ENCODE measurements at regions not wholly inside any gene's neighbourhood (a gene's known extent, or its start where the extent isn't known, plus 50 kb on each side); places are given as distances from the start of the nearest gene placed in this dataset.

- no peak for TF ChIP-seq CTCF (conservative IDR thresholded peaks at IDR 0.05; ENCODE audit: low read length)
- H3K4me3 ChIP-seq (ENCODE audit: low read length), result no peak overlapping the region
- no peak for DNase-seq (ENCODE audit: low read depth)
Observed at GRCh38 chr10:37576154-37576553, 281.3 kb downstream of the ZNF248 start.

GRCh38 chr10:37572206-37572605, 285.2 kb downstream of the ZNF248 start:
- TF ChIP-seq CTCF (conservative IDR thresholded peaks at IDR 0.05; ENCODE audit: low read length), result no peak

GRCh38 chr10:37566332-37566731, 291.1 kb downstream of the ZNF248 start:
- no peak for DNase-seq (ENCODE audit: low read depth)

More at GRCh38 chr10:37572206-37572605, 285.2 kb downstream of the ZNF248 start:
- H3K4me3 ChIP-seq (ENCODE audit: low read length), result no peak overlapping the region
- no peak for DNase-seq (ENCODE audit: low read depth)

GRCh38 chr10:37563715-37564108, 293.7 kb downstream of the ZNF248 start:
- DNase-seq (ENCODE audit: low read depth), result no peak
- no peak for TF ChIP-seq CTCF (conservative IDR thresholded peaks at IDR 0.05; ENCODE audit: low read length)
- H3K4me3 ChIP-seq (ENCODE audit: low read length), result no peak overlapping the region

More at GRCh38 chr10:37566332-37566731, 291.1 kb downstream of the ZNF248 start:
- H3K4me3 ChIP-seq (ENCODE audit: low read length), result no peak overlapping the region
- TF ChIP-seq CTCF (conservative IDR thresholded peaks at IDR 0.05; ENCODE audit: low read length), result no peak

GRCh38 chr10:37563107-37563714, 294.2 kb downstream of the ZNF248 start:
- TF ChIP-seq CTCF (conservative IDR thresholded peaks at IDR 0.05; ENCODE audit: low read length), result no peak
- no peak overlapping the region for H3K4me3 ChIP-seq (ENCODE audit: low read length)
- no peak for DNase-seq (ENCODE audit: low read depth)

- H3K4me3 ChIP-seq (ENCODE audit: low read length), result no peak overlapping the region
- no peak for TF ChIP-seq CTCF (conservative IDR thresholded peaks at IDR 0.05; ENCODE audit: low read length)
- no peak for DNase-seq (ENCODE audit: low read depth)
Observed at GRCh38 chr10:37552881-37553280, 304.5 kb downstream of the ZNF248 start.

- no peak for TF ChIP-seq CTCF (conservative IDR thresholded peaks at IDR 0.05; ENCODE audit: low read length)
- DNase-seq (ENCODE audit: low read depth), result no peak
- H3K4me3 ChIP-seq (ENCODE audit: low read length), result no peak overlapping the region
Observed at GRCh38 chr10:37549054-37549453, 308.4 kb downstream of the ZNF248 start.

Data from AG10803 (cell line).